Vagina (tissue), 2 donors: ENCODE measurements at regions not wholly inside any gene's neighbourhood (a gene's known extent, or its start where the extent isn't known, plus 50 kb on each side); places are given as distances from the start of the nearest gene placed in this dataset.
"Not testable (repeated sequence)": the region's sequence is repeated elsewhere in the genome, so short reads cannot be mapped to it uniquely, and the experiment has no call there.

ENCODE experiments used
- POLR2A ChIP-seq, 2 donors: fragments of 450-650 bp; IDR thresholded peaks; one replicate each; pipeline ENCODE4 v1.6.1; 2017; ENCODE audit warnings: antibody characterized with exemption in 2 of 2, mild to moderate bottlenecking in 2 of 2, moderate library complexity in 2 of 2
- TF ChIP-seq, protein P1 (sequence below), 3 experiments: fragments of 450-650 bp in 2 of 3; fragments of 200-600 bp in 1 of 3; sonication (generic) in 1 of 3; IDR thresholded peaks; one replicate each; pipeline ENCODE4 v1.5.1; 2017 to 2019; ENCODE audit warnings: antibody characterized with exemption in 3 of 3, mild to moderate bottlenecking in 2 of 3, moderate library complexity in 2 of 3

- TF ChIP-seq, protein P1, sequence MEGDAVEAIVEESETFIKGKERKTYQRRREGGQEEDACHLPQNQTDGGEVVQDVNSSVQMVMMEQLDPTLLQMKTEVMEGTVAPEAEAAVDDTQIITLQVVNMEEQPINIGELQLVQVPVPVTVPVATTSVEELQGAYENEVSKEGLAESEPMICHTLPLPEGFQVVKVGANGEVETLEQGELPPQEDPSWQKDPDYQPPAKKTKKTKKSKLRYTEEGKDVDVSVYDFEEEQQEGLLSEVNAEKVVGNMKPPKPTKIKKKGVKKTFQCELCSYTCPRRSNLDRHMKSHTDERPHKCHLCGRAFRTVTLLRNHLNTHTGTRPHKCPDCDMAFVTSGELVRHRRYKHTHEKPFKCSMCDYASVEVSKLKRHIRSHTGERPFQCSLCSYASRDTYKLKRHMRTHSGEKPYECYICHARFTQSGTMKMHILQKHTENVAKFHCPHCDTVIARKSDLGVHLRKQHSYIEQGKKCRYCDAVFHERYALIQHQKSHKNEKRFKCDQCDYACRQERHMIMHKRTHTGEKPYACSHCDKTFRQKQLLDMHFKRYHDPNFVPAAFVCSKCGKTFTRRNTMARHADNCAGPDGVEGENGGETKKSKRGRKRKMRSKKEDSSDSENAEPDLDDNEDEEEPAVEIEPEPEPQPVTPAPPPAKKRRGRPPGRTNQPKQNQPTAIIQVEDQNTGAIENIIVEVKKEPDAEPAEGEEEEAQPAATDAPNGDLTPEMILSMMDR (IDR thresholded peaks at IDR 0.05) = not testable (repeated sequence)
- TF ChIP-seq POLR2A (IDR thresholded peaks at IDR 0.05) = not testable (repeated sequence)
These were observed 95.6 kb downstream of the PRR15 start for GRCh38 chr7:29659213-29659612.
